UCSD-AML1 (cell line): ENCODE measurements at regions not wholly inside any gene's neighbourhood (a gene's known extent, or its start where the extent isn't known, plus 50 kb on each side); places are given as distances from the start of the nearest gene placed in this dataset.
"Not testable (repeated sequence)": the region's sequence is repeated elsewhere in the genome, so short reads cannot be mapped to it uniquely, and the experiment has no call there.

Experiments
- DNase-seq: peaks from one replicate; lab custom pipeline; 2025; ENCODE audit not compliant: unreplicated experiment; lab: John Stamatoyannopoulos, UW

- no peak for DNase-seq
Measured at GRCh38 chr12:126219654-126220279, 1154.5 kb downstream of the AACS start.

- no peak for DNase-seq
Measured at GRCh38 chr12:126224032-126224431, 1158.8 kb downstream of the AACS start.

- DNase-seq, result no peak
Measured at GRCh38 chr12:126228936-126229335, 1163.7 kb downstream of the AACS start.

GRCh38 chr12:126232711-126233110, 1167.5 kb downstream of the AACS start:
- DNase-seq, result no peak

GRCh38 chr12:126233625-126234024, 1168.4 kb downstream of the AACS start:
- no peak for DNase-seq

GRCh38 chr12:126243814-126244440, 1178.7 kb downstream of the AACS start:
- no peak for DNase-seq

GRCh38 chr12:126247936-126248335, 1182.7 kb downstream of the AACS start:
- DNase-seq, result no peak

GRCh38 chr12:126248871-126249403, 1183.7 kb downstream of the AACS start:
- no peak for DNase-seq

GRCh38 chr12:126258190-126258589, 1193.0 kb downstream of the AACS start:
- DNase-seq, result no peak

GRCh38 chr12:126262829-126263228, 1197.6 kb downstream of the AACS start:
- DNase-seq, result no peak

GRCh38 chr12:126268222-126268621, 1203.0 kb downstream of the AACS start:
- no peak for DNase-seq

GRCh38 chr12:126271159-126271558, 1205.9 kb downstream of the AACS start:
- DNase-seq, result no peak

GRCh38 chr12:126282691-126283090, 1217.5 kb downstream of the AACS start:
- DNase-seq, result no peak

- no peak for DNase-seq
Measured at GRCh38 chr12:126286203-126286602, 1221.0 kb downstream of the AACS start.

- DNase-seq, result no peak
Measured at GRCh38 chr12:126290456-126290855, 1225.2 kb downstream of the AACS start.

- not testable (repeated sequence) for DNase-seq
Measured at GRCh38 chr12:126291987-126292386, 1226.8 kb downstream of the AACS start.

GRCh38 chr12:126295652-126296051, 1230.4 kb downstream of the AACS start:
- no peak for DNase-seq

- DNase-seq, result no peak
Measured at GRCh38 chr12:126309278-126309677, 1244.0 kb downstream of the AACS start.

- no peak for DNase-seq
Measured at GRCh38 chr12:126312457-126312856, 1247.2 kb downstream of the AACS start.

GRCh38 chr12:126316411-126316810, 1251.2 kb downstream of the AACS start:
- DNase-seq, result no peak

GRCh38 chr12:126337556-126338441, 1272.6 kb downstream of the AACS start:
- no peak for DNase-seq

- no peak for DNase-seq
Measured at GRCh38 chr12:126342866-126343265, 1277.6 kb downstream of the AACS start.
